ENCODE measurements at regions not wholly inside any gene's neighbourhood (a gene's known extent, or its start where the extent isn't known, plus 50 kb on each side); places are given as distances from the start of the nearest gene placed in this dataset.

DNA sequence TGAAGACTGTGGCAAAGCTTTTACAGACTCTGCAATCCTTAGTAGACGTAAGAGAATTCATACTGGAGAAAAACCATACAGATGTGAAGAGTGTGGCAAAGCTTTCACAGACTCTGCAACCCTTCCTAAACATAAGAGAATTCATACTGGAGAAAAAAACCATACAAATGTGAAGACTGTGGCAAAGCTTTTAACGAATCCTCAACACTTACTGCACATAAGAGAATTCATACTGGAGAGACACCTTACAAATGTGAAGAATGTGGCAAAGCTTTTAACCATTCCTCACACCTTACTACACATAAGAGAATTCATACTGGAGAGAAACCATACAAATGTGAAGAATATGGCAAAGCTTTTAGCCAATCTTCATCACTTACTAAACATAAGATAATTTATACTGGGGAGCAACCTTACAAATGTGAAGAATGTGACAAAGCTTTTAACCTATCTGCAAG, 50.1 kb upstream of the ZNF98 start:
- Histone ChIP-seq H3K9ac (ENCODE audit: low read depth in 2 of 2, low read length in 2 of 2) (no peak overlapping the region), H3K9me3 (peaks cover 22% of the 10 kb centered on the region), H3K36me3 (no peaks in the 10 kb centered on the region), H3K4me3 (no peak overlapping the region), H3K27me3 (no peaks in the 10 kb centered on the region), H3K4me1 (no peaks in the 10 kb centered on the region), H3K27ac (no peak overlapping the region)
- DNase-seq: no peak
- intact Hi-C loops (cut with DNase I): no loop called here
- TF ChIP-seq, protein P1, sequence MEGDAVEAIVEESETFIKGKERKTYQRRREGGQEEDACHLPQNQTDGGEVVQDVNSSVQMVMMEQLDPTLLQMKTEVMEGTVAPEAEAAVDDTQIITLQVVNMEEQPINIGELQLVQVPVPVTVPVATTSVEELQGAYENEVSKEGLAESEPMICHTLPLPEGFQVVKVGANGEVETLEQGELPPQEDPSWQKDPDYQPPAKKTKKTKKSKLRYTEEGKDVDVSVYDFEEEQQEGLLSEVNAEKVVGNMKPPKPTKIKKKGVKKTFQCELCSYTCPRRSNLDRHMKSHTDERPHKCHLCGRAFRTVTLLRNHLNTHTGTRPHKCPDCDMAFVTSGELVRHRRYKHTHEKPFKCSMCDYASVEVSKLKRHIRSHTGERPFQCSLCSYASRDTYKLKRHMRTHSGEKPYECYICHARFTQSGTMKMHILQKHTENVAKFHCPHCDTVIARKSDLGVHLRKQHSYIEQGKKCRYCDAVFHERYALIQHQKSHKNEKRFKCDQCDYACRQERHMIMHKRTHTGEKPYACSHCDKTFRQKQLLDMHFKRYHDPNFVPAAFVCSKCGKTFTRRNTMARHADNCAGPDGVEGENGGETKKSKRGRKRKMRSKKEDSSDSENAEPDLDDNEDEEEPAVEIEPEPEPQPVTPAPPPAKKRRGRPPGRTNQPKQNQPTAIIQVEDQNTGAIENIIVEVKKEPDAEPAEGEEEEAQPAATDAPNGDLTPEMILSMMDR (IDR thresholded peaks at IDR 0.05): no peak
